GM18868 (cell line): ENCODE measurements at regions not wholly inside any gene's neighbourhood (a gene's known extent, or its start where the extent isn't known, plus 50 kb on each side); places are given as distances from the start of the nearest gene placed in this dataset.
A peak's percentile ranks its signal among the peaks of the same experiment; 100 is the strongest.
"Not testable (repeated sequence)": the region's sequence is repeated elsewhere in the genome, so short reads cannot be mapped to it uniquely, and the experiment has no call there.

Experiments used
- ATAC-seq: cut with Tn5 transposase; IDR thresholded peaks from one replicate; pipeline ENCODE4 v1.9.1; 2021; ENCODE audit warnings: mild to moderate bottlenecking, moderate library complexity; ENCODE audit not compliant: unreplicated experiment

DNA sequence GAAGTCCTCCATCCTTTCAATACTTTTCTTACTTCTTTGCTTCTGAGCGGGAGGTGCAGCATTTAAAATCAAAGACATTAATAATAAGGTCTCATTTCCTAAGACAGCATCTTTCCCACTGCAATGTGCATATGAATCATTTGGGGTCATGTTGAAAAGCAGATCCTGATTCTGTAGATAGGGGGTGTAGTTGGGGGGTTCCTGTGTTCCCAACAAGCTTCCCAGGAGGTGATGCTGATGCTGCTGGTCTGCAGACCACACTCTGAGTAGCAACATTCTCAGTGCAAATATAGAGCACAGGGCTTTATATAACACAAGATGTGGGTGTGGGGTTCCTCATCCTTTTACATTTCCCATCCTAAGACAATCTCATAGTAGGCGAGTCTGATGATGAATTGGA, 126.5 kb upstream of the PALM2AKAP2 start:
- ATAC-seq, result no peak

DNA sequence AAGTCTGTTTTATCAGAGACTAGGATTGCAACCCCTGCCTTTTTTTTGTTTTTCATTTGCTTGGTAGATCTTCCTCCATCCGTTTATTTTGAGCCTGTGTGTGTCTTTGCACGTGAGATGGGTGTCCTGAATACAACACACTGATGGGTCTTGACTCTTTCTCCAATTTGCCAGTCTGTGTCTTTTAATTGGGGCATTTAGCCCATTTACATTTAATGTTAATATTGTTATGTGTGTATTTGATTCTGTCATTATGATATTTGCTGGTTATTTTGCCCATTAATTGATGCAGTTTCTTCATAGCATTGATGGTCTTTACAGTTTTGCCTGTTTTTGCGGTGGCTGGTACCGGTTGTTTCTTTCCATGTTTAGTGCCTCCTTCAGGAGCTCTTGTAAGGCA, 116.0 kb upstream of the PALM2AKAP2 start:
- not testable (repeated sequence) for ATAC-seq

DNA sequence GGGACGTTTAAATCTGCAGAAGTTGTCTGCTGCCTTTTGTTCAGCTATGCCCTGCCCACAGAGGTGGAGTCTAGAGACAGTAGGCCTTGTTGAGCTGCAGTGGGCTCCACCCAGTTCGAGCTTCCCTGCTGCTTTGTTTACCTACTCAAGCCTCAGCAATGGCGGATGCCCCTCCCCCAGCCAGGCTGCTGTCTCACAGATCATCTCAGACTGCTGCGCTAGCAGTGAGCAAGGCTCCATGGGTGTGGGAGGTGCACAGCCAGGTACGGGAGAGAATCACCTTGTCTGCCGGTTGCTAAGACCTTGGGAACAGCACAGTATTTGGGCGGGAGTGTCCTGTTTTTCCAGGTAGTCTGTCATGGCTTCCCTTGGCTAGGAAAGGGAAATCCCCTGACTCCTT, 114.3 kb upstream of the PALM2AKAP2 start:
- not testable (repeated sequence) for ATAC-seq

DNA sequence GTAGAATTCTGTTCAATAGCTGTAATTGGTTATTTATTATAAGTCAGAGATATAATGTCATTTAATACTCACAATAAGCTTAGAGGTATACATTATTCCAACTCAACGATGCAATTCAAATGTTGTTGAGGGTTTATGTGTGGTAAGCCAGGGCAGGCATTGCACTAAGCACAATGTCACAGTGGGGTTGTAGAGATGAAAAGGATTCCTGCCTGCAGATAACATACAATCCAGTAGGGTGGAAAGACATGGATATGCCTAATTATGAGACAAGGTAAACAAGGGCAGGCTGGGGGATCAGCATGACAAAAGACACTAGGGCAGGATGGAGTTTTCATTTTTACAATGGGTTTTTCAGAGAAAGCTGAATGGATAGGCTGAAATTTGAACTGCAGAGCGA, 98.7 kb upstream of the PALM2AKAP2 start:
- ATAC-seq, result no peak

DNA sequence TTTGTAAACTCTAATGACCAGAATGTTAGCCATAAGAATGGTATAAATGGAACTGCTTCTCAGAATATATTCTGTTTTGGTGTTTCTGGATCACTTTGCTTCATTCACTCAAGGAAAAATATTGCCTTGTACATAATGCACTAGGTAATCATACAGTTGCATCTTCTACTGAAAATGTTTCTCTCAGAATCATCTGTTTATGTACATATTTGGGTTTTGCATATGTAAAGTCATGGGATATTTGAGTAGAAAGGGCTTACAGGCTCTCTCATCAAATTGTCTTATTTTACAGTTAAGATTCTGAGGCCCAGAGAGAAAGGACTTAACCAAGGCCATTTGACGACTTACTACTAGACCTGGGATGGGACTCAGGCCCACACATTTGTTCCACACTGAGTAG, 97.8 kb upstream of the PALM2AKAP2 start:
- ATAC-seq, result no peak

DNA sequence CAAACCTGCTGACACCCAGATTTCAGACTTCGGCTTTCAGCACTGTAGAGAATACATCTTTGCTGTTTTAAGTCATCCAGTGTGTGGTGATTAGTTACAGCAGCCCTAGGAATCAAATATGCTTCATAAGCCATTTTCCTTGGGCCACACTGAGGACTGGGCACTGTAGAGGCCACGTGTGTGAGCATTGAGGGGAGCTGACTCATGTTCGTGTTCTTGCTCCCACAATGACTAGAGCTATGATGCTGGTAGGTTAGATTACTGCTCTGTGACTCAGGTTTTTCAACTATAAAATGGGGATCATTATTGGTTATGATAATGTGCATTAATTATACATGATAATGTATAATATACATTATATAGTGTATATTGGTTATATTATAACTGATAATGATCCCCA, 96.5 kb upstream of the PALM2AKAP2 start:
- ATAC-seq, result no peak

DNA sequence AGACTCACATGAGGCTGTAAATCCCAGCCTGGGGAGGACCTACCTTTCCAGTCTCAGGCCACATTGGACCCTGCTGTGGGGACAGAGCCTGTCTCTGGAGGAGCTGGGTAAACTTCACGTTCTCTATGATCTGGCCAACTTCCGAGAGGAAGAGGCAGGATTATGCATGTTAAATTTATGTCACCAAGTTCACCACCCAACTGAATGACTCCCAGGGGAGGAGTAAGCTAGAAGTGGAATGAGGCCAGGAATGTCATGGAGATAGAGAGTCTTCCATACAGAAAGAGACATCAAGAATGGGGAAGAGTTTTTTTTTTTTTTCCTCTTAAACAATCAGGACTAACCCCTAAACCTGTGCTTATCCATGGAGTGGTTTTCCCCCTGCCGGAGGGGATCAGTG, 90.3 kb upstream of the PALM2AKAP2 start:
- no peak for ATAC-seq

DNA sequence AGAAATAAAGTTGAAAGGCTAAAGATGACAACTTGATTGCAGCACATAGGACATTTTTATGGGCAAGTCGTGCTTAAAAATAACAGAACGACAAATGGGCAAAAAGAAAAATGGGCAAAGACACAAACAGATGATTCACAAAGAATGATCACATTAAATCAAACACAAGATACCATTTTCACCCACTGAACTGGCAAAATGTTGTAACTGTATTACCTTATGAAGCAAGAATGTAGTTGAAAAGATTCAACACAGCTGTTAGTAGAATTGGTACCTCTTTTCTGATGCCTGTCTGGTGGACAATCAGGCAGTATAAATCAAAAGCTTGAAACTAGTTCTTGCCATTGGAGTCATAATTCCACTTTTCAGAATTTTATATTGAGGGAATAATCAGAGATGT, 81.0 kb upstream of the PALM2AKAP2 start:
- ATAC-seq, result no peak

DNA sequence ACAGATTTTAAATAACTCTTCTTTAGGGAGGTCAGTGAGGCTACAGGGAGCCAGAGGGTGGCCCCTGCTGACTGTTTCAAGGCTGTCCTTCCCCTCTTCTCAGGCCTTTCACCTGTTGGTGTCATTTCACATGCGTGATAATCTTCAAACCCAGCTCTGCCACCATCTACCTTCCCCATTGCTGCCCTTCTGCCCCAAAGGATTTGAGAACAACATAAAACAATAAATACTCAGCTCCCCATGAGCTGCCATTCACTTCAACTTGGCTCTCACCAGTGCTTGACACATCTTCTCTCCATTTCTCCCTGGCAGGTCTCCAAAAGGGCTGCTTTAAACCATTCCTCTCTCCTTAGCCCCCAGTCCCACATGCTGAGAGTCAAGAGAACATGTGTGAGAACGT, 75.5 kb upstream of the PALM2AKAP2 start:
- ATAC-seq, result no peak

DNA sequence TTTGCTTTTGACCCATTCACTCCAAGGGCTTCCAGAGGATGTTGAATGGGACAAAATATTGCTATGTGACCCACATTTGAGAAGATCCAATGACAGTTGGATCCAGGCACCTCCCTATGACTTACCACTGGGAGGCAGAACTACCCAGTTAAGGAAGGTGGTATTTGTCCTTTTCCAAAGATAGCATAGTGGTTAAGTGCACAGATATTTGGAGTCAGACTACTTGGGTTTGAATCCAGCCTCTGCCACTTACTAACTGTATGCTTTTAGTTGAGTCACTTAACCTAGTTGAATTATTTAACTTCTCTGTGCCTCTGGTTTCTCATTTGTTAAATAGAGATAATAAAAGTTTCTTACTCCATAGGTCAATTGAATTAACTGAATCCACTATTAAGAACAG, 74.5 kb upstream of the PALM2AKAP2 start:
- no peak for ATAC-seq

DNA sequence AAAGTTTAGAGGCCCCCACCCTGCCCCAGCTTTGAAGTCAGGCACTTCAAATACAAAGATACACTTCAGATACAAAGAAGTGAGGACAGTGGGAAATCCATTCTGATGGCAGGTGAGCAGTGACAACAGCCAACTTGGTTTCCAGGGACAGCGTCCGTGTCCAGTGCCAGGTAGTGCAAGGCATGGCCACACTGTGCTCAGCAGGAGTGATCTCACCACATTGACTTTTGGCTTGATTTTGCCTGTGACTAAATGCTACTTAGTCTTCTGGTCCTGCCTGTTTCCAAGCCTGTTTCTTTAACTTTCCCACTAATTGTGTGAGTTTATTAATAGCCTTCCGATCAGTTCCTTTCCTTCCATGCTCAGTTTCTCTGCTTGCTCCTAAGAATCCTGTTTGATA, 72.6 kb upstream of the PALM2AKAP2 start:
- no peak for ATAC-seq

DNA sequence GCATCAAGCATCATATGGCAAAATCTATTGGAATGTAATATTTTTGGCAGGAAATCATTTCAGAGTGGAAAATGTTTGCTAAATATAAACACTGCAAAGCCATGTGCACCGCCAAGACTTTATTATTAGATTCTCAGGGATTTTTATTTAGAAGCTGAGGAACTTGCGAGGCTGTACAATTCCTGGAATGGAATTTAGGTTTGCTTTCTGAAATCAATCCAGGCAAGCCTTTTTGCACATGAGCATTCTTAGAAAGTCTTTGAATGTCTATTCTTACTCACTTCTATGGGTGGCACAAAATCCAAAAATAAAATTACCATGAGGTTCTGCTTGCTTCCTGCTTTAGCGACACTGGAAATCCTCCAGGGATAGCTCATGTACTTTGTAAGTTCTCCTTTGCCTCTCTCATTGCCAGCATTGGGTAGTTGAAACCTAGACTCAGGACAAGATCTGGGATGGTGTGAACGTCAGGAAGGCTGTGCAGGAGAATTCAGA, 71.5 kb upstream of the PALM2AKAP2 start:
- no peak for ATAC-seq

DNA sequence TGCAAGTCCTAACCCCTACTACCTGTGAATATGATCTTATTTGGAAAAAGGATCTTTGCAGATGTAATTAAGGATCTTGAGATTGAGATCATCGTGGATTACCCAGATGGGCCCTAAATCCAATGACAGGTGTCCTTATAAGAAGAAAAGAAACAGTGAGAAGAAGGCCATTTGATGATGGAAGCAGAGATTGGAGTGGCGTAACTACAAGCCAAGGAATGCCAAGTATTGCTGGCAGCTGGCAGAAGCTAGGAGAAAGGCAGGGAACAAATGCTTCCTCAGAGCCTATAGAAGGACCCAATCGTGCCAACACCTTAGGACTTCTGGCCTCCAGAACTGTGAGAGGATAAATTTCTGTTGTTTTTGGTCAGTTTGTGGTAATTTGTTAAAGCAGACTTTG, 70.1 kb upstream of the PALM2AKAP2 start:
- no peak for ATAC-seq

DNA sequence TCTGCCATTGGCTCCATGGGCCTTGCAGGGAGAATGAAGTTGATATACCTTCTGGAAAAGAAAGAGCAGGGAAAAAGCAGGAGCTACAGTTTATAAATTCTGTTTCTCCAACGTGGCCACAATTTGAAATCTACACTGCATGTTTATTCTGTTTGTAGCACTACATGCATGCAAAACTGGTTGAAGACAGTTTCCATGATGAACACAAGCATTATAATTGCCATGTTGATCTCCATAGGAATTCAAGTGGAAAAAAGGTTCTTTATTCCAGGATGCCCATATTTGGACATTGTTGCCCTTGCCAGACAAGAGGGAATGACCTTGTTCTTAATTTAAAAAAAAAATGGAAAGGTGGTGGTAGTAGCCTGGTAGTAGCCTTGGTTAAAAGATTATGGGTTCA, 69.2 kb upstream of the PALM2AKAP2 start:
- no peak for ATAC-seq

DNA sequence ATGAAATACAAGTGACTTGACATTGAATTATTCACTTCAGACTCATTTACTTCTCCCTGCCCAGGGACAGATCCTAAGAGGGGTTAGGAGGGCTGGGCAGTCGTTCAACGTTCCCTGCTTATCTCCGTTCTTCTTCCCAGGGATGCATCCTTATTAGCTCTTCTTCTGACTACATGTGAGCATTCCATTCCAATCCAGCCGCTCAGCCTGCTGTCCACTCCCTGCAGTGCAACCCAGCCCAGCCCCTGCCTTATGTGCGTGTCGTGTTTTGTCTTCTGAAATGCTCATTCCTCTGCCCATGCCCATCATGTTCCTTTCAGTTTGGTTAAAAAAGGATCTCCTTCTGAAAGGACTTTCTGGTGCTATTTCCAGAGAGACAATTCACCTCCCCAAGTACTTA, 64.7 kb upstream of the PALM2AKAP2 start:
- no peak for ATAC-seq

DNA sequence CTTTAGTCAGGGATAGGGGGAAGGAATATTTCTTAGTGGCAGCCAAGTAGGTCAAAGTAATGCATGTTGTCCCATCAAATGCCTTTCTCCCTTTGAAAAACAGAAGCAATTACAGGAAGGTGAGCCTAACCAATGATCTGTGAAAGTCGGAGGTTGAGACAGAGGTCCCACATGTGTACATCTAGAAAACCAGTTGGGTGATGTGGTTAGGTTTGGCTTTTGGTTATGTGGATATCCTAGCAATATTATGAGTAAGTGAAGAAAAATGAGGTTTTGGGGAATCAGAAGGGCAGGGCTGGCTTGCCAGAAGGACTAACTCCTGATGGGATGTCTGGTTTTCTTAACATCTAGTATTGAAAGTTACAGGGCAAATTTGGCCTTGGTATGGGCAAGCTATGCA, 63.4 kb upstream of the PALM2AKAP2 start:
- no peak for ATAC-seq

DNA sequence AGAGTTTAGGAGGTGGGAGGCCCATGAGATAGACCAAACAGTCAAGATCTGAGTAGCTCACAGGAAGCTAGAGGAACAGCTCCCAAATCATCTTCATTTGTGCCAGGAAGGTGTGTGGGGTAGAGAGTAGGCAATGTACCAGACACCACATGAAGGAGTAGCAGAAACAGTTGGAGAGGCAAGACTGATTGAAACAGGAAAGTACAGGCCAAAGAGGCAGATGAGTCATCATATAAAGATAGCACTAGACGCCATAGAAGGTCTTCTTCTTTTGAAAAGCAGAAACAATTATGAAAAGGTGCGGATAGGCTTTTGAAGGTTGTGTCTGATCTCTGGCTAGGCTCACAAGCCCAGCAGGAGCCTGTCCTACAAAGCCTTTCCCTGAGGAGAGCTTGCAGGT, 62.7 kb upstream of the PALM2AKAP2 start:
- peak; percentile 75 for ATAC-seq

DNA sequence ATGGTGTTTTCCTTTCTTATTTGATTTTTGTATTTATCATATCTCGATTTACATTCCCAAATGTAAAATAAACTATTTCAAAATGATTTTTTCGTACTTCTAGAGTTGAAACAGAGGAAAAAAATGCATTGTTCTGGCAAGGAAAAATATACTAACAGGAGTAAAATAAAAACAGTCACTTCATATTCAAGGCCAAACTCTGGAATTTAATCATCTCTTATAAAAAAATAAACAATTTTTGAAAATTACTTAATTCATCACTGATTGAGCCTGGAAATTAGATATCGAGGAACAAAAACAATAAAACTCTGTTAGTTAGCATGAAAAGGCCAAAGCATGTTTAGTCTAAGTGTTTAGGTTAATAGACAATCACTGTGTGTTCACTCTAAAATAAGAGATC, 61.1 kb upstream of the PALM2AKAP2 start:
- no peak for ATAC-seq

DNA sequence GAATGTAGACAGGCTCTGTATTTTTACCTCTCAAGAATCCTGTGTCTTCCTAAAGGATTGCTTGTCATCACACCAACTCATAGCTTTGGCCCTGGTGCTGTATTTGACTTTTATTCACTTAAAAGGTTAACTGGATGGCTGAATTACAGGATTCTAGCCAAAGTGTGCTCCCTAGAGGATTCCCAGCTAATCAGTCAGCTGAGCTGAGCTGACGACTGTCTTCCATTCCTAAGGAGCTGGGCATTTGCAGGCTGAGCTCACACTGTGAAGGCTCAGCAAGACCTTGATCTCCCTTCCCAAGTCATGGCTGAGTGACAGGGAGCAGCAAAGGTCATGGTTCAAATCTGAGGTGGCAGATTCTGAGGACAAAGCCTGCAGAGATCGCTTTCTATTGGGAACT, 59.0 kb upstream of the PALM2AKAP2 start:
- ATAC-seq, result no peak

DNA sequence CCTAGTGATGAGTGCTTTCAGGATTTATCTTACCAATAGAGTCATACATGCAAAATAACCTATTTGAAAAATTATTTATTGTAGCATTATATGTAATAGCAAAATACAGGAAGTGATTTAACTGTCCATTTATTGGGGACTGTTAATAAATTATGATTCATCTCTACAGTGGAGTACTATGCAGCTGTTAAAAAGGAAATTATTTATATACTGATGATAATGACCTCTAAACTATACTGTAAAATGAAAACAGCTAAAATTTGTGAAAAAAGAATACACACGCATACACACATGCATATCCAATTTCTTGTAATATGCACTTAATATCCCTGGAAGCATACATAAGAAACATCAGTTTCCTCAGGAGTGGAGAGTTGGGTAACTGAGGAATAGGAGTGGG, 58.0 kb upstream of the PALM2AKAP2 start:
- no peak for ATAC-seq

DNA sequence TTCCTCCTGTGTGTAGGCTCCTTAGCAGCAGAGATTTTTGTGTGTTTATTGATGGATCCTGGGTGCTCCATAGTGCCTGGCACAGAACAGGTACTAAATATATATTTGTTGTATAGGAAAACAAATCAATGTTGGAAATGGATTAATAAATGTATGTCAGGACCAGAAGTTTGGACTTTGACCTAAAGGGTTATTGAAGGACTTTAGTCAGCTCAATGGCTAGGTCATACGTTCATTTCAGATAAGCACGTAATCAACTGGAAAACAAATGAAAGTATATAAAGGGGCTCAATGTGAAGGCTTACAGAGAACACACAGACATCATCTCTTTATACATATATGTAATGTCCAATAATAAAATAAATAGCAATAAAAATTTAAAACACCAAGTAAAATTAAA, 56.2 kb upstream of the PALM2AKAP2 start:
- no peak for ATAC-seq

DNA sequence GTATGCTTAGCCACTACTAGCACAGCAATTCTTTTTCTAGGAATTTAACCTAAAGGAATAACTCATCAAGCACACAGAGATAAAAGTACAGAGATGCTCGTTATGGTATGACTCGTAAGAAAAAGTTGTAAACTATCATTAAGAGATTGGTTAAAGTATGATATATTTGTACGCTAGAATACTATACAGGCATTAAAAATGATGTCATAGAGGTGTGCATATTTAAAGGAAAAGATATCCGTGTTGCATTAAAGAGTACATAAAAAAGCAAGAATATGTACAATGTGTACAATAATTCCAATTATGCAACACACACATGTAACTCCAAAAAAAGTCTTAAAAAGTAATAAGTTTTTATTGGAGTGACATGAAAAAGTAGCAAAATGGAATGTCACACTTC, 54.5 kb upstream of the PALM2AKAP2 start:
- no peak for ATAC-seq

DNA sequence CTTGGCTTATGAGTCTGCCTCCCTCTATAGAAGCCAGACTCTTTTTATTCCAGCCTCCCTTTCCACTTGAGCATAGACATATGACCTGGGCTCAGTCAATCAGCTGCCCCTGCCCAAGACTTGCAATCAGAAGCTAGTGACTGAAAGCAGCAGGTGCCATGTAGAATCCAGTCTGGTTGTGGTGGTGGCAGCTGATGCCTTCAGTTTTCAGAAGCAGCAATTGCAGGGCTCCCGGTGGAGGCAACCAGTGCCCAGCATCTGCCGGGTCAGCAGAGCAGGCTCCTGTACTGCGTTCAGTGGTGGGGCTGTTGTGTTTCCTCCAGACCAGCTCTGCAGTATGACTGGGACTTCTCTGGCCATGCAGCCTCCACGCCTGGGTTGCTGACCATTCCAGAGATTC, 53.9 kb upstream of the PALM2AKAP2 start:
- no peak for ATAC-seq
